MCF 10A (cell line): ENCODE measurements at regions not wholly inside any gene's neighbourhood (a gene's known extent, or its start where the extent isn't known, plus 50 kb on each side); places are given as distances from the start of the nearest gene placed in this dataset.

Experiments
- BruUV-seq: library from RNA; stranded (reverse); fragments of 400-500 nt; replicated peaks from 2 replicates; lab custom pipeline; 2021; lab: Mats Ljungman, UMichigan
- CTCF ChIA-PET: fragments of 300-600 bp; sonication (Branson Sonifier 250); formaldehyde crosslinking; extraction: SDS; loops from one replicate; lab custom pipeline; 2021; ENCODE audit warnings: antibody characterized with exemption, inconsistent platforms; lab: Yijun Ruan, JAX
- POLR2A ChIA-PET: fragments of 300-600, 350-650 bp; sonication (Branson Sonifier 250); formaldehyde crosslinking; extraction: SDS; loops from one replicate; lab custom pipeline; 2020; ENCODE audit warnings: antibody characterized with exemption, inconsistent platforms; lab: Yijun Ruan, JAX
- DNase-seq: peaks from one replicate; pipeline ENCODE4 v3.0.0-alpha.2; 2018; ENCODE audit not compliant: unreplicated experiment
- H3K27ac Mint-ChIP-seq: one replicate; pipeline ENCODE4 v1.8.0; 2022; ENCODE audit warnings: mild to moderate bottlenecking, low read depth, mixed read lengths; ENCODE audit not compliant: unreplicated experiment
- H3K27me3 Mint-ChIP-seq: one replicate; pipeline ENCODE4 v1.8.0; 2022; ENCODE audit warnings: mixed read lengths; ENCODE audit not compliant: insufficient read depth, unreplicated experiment
- H3K36me3 Mint-ChIP-seq: one replicate; pipeline ENCODE4 v1.8.0; 2022; ENCODE audit warnings: mild to moderate bottlenecking, moderate library complexity, mixed read lengths; ENCODE audit not compliant: insufficient read depth, unreplicated experiment
- H3K4me1 Mint-ChIP-seq: one replicate; pipeline ENCODE4 v1.8.0; 2022; ENCODE audit warnings: mixed read lengths; ENCODE audit not compliant: insufficient read depth, unreplicated experiment
- H3K4me3 Mint-ChIP-seq: one replicate; pipeline ENCODE4 v1.8.0; 2022; ENCODE audit warnings: mild to moderate bottlenecking, moderate library complexity, mixed read lengths; ENCODE audit not compliant: unreplicated experiment
- H3K9me3 Mint-ChIP-seq: one replicate; pipeline ENCODE4 v1.8.0; 2022; ENCODE audit warnings: mixed read lengths; ENCODE audit not compliant: unreplicated experiment
- CTCF ChIP-seq: fragments of 200-600 bp; IDR thresholded peaks from one replicate; pipeline ENCODE4 v1.8.0; 2022; ENCODE audit warnings: antibody characterized with exemption, mild to moderate bottlenecking; ENCODE audit not compliant: unreplicated experiment
- intact Hi-C: fragments of 100-400 bp; cut with micrococcal nuclease; formaldehyde crosslinking; loops from 2 replicates; pipeline ENCODE4 v1.14.1; 2022

- H3K27ac Mint-ChIP-seq = no peak overlapping the region
- DNase-seq = no peak
- H3K27me3 Mint-ChIP-seq = no peaks in the 10 kb centered on the region
- CTCF ChIA-PET = interaction anchor here (1.0 kb wide), 1 partner anchor 375 kb away, joined by 3 read pairs; no protein-coding TSS in a partner anchor
- intact Hi-C loops = loop anchor here (5.0 kb wide), 2 partner anchors 72 to 113 kb away; no protein-coding TSS in a partner anchor
- BruUV-seq = no TSS peak
- peaks cover 6% of the 10 kb centered on the region for H3K9me3 Mint-ChIP-seq
- H3K4me1 Mint-ChIP-seq = no peaks in the 10 kb centered on the region
- no peaks in the 10 kb centered on the region for H3K36me3 Mint-ChIP-seq
- TF ChIP-seq CTCF = no peak
- POLR2A ChIA-PET = no interaction called here
- no peak overlapping the region for H3K4me3 Mint-ChIP-seq
Measured at GRCh38 chr6:11659757-11660156, 118.8 kb downstream of the ADTRP start.

GRCh38 chr6:11662323-11662722, 116.3 kb downstream of the ADTRP start:
- intact Hi-C loops = no loop called here
- no peaks in the 10 kb centered on the region for H3K4me1 Mint-ChIP-seq
- H3K27me3 Mint-ChIP-seq = no peaks in the 10 kb centered on the region
- no peak for TF ChIP-seq CTCF
- POLR2A ChIA-PET = no interaction called here
- H3K4me3 Mint-ChIP-seq = no peak overlapping the region
- no peaks in the 10 kb centered on the region for H3K36me3 Mint-ChIP-seq
- CTCF ChIA-PET = no interaction called here
- H3K9me3 Mint-ChIP-seq = peaks cover 12% of the 10 kb centered on the region
- DNase-seq = no peak
- no TSS peak for BruUV-seq
- H3K27ac Mint-ChIP-seq = no peak overlapping the region

- no peak for TF ChIP-seq CTCF
- H3K4me1 Mint-ChIP-seq = no peaks in the 10 kb centered on the region
- no peaks in the 10 kb centered on the region for H3K36me3 Mint-ChIP-seq
- no TSS peak for BruUV-seq
- H3K4me3 Mint-ChIP-seq = no peak overlapping the region
- ChIA-PET POLR2A (interaction anchor here (0.7 kb wide), 1 partner anchor 1378 kb away, joined by 3 read pairs; no protein-coding TSS in a partner anchor), CTCF (interaction anchor here (0.6 kb wide), 2 partner anchors 32 to 87 kb away, joined by 3 read pairs; no protein-coding TSS in a partner anchor)
- intact Hi-C loops = no loop called here
- no peak for DNase-seq
- H3K9me3 Mint-ChIP-seq = peaks cover 12% of the 10 kb centered on the region
- H3K27ac Mint-ChIP-seq = no peak overlapping the region
- H3K27me3 Mint-ChIP-seq = no peaks in the 10 kb centered on the region
Measured at GRCh38 chr6:11663519-11663918, 115.1 kb downstream of the ADTRP start.
